GM18867 (cell line): ENCODE measurements at regions not wholly inside any gene's neighbourhood (a gene's known extent, or its start where the extent isn't known, plus 50 kb on each side); places are given as distances from the start of the nearest gene placed in this dataset.
"Not testable (repeated sequence)": the region's sequence is repeated elsewhere in the genome, so short reads cannot be mapped to it uniquely, and the experiment has no call there.

Experiments
- ATAC-seq: cut with Tn5 transposase; IDR thresholded peaks from one replicate; pipeline ENCODE4 v1.9.1; 2021; ENCODE audit warnings: mild to moderate bottlenecking, moderate library complexity; ENCODE audit not compliant: unreplicated experiment

DNA sequence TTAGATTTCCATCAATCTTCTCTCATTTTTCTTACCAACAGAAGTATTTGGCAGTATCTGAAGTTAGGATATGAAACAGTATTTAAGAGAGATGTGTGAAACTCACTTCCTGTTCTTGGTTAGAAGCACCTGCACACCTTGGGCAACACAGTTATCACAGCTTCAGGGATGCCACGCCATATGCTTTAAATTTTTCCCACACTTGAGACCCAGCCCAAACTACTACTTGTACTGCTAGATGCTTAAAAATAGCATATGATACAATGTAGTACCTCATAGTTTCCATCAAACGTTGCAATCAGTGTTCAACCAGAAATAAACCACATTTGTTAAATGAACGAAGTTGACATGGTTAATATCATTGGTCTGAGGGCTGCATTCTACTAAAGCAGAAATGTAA, 725.1 kb upstream of the FRG1 start:
- ATAC-seq, result no peak

GRCh38 chr4:189221691-189222090, 719.0 kb upstream of the FRG1 start:
- no peak for ATAC-seq

- ATAC-seq, result no peak
Measured at GRCh38 chr4:189228726-189229125, 711.9 kb upstream of the FRG1 start.

DNA sequence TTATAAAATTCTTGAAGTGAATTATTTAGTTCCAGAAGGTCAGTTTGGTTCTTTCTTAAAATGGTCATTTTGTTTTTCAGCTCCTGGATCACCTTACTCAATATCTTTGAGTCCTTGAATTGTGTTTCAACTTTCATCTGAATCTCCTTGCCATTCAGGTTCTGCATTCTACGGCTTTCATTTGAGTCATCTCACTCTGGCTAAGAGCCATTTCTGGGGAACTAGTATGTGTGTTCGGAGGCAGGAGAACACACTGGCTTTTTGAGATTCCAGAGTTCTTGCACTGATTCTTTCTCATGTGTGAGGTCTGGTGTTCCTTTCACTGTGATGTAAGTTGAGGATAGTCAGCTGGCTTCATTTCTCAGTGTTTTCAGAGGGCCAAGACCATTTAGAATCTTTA, 708.4 kb upstream of the FRG1 start:
- no peak for ATAC-seq

DNA sequence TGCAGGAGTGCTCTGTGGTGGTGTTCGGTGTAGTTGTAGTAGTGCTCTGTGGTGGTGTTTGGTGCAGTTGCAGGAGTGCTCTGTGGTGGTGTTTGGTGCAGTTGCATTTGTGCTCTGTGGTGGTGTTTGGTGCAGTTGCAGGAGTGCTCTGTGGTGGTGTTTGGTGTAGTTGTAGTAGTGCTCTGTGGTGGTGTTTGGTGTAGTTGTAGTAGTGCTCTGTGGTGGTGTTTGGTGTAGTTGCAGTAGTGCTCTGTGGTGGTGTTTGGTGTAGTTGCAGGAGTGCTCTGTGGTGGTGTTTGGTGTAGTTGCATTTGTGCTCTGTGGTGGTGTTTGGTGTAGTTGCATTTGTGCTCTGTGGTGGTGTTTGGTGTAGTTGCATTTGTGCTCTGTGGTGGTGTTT, 706.9 kb upstream of the FRG1 start:
- not testable (repeated sequence) for ATAC-seq

- ATAC-seq, result not testable (repeated sequence)
Measured at GRCh38 chr4:189234948-189235347, 705.7 kb upstream of the FRG1 start.

DNA sequence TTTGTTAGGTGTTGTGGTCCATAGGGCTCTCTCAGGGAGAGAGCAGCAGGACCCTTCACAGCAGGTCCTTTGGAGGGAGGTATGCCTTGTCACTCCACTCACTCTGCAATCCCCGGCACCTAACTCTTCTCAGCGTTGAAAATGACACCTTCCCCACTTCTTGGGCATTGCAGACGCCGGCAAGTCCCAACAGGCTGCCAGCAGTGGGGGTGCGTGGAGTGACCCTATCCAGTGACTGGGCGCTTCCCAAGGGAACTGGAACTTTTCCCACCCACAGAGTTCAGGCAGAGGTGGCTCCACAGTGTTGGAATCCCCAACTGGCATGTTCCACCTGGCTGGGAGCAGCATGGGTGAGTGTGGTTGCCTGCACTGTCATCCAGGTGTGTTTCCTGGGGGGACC, 705.1 kb upstream of the FRG1 start:
- no peak for ATAC-seq

- not testable (repeated sequence) for ATAC-seq
Measured at GRCh38 chr4:189236321-189236720, 704.4 kb upstream of the FRG1 start.

- no peak for ATAC-seq
Measured at GRCh38 chr4:189237340-189237739, 703.3 kb upstream of the FRG1 start.

GRCh38 chr4:189255636-189256035, 685.0 kb upstream of the FRG1 start:
- ATAC-seq, result no peak

DNA sequence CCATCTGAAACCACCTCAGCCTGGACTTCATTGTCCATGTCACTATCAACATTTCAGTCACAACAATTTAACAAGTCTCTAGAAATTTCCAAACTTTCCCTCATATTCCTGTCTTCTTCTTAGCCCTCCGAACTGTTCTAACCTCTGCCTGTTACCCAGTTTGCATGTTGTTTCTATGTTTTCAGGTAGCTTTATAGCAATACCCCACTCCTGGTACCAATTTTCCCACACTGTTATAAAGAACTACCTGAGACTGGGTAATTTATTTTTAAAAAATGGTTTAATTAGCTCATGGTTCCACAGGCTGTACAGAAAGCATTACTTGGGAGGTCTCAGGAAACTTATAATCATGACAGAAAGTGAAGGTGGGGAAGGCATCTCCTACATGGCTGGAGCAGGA, 679.2 kb upstream of the FRG1 start:
- ATAC-seq, result no peak

GRCh38 chr4:189265515-189265914, 675.2 kb upstream of the FRG1 start:
- no peak for ATAC-seq

- ATAC-seq, result no peak
Measured at GRCh38 chr4:189267312-189267965, 673.2 kb upstream of the FRG1 start.

GRCh38 chr4:189278597-189279165, 662.0 kb upstream of the FRG1 start:
- ATAC-seq, result no peak

DNA sequence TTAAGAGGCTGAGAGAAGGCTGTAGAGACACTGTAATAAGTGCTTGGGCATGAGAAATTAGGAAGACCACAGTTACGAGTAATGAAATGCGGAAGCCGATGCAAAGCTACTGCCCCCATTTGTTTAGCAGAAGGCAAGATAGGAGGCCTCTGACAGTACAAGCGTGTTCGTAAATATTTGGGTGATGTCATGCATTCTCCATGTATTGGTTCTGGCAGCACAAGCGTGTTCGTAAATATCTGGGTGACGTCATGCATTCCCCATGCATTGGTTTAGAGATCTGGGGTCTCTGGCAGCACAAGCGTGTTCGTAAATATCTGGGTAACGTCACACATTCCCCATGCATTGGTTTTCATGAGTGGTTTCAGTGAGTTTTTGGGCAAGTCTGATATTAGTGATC, 661.5 kb upstream of the FRG1 start:
- ATAC-seq, result no peak

DNA sequence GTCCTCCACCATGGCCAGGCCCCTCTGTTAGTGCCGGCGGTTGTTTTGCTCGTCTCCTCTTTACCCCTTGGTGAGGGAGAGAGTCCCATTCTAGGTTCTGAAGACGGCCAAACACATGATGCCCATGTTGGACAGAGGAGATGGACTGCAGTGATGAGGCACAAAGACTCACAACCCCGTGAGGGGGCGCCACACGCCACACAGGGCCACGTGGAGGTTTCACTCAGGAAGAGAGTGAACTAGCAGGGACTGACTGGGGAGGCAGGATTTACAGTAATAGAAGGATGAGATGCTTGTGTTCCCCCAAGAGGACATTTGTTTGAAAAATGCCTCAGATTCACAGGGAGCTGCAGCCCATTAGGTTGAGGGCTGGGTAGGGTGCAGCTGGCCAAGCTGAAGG, 655.3 kb upstream of the FRG1 start:
- no peak for ATAC-seq

GRCh38 chr4:189291939-189292338, 648.7 kb upstream of the FRG1 start:
- ATAC-seq, result no peak

DNA sequence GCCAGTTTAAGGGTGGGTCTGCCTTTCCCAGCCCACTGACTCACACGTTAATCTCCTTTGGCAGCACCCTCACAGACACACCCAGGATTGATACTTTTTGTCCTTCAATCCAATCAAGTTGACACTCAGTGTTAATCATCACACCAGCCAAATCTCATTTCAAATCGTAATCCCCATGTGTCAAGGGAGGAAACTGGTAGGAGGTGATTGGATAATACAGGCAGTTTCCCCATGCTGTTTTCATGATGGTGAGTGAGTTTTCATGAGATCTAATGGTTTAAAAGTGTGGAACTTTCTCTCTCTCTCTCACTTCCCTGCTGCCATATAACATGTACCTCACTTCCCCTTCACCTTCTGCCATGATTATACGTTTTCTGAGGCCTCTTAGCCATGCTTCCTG, 647.2 kb upstream of the FRG1 start:
- ATAC-seq, result no peak

DNA sequence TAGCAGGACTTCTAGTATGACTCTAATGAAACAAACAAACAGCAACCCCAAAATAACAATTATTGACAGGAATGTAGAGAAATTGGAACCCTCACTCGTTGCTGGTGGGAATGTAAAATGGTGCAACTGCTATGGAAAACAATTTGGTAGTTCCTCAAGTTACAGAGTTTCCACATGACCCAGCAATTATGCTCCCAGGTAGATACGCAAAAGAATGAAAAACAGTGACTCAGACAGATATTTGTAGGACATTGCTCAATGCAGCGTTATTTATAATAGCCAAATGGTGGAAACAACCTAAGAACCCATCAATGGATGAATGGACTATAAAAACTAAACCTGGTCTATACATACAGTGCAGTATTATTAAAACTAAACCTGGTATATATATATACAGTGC, 646.1 kb upstream of the FRG1 start:
- ATAC-seq, result no peak

GRCh38 chr4:189299706-189300105, 641.0 kb upstream of the FRG1 start:
- no peak for ATAC-seq

DNA sequence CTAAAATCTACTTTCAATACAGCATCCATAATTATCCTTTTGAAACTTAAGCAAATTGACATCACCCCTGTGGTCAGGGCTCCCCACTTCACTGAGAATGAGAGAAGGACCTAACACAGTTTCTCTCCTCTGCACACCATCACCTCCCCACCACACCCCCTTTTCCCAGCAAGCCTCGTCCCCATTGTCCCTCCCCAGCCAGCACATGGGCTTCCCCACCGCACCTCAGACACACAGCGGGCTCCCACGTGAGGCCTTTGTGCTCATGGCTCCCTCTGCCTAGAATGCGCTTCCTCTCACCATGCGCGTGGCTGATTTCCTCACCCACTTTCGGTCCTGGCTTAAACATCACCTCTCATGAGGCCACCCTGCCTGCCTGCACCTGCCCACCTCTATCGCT, 639.0 kb upstream of the FRG1 start:
- no peak for ATAC-seq

DNA sequence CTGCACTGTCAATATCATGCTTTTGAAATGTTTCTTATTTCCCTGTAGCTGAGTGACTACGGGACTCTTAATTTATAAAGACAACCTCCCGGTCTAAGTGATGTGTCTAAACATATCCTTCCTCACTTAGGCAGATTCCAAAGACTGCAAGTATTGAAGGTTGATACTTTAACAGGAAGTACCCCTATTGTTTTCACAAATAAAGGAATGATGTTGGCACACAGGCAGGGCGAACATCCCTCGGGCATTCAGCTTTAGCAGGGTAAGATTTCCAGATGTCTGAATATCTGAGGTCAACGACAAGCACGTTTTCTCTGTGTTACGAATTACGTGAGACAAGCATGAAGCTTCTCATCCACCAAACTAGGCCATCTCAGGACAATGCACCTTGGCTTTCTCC, 638.0 kb upstream of the FRG1 start:
- no peak for ATAC-seq

DNA sequence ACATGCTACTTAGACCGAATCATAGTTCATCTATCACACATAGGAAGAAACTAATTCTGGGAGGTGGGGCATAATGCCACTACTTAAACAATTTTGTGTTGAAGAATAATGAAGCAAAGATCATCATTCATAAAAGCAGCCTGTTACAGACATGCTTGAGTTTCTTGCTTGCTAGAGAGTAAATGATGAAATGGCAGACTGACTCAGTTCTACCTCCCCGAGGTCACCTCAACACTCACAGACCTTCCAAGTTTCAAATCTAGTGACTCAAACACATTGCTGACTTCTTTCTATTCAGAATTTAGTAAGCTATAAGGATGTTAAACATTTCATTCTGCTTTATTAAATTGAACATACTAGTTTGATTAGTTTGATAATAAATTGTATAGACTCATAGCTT, 636.5 kb upstream of the FRG1 start:
- ATAC-seq, result no peak
